Fibroblast of skin of back (primary cell): ENCODE measurements at regions not wholly inside any gene's neighbourhood (a gene's known extent, or its start where the extent isn't known, plus 50 kb on each side); places are given as distances from the start of the nearest gene placed in this dataset.
"Not testable (repeated sequence)": the region's sequence is repeated elsewhere in the genome, so short reads cannot be mapped to it uniquely, and the experiment has no call there.

Experiments used
- DNase-seq: peaks from one replicate; pipeline ENCODE4 v3.0.0-alpha.2; 2013

DNA sequence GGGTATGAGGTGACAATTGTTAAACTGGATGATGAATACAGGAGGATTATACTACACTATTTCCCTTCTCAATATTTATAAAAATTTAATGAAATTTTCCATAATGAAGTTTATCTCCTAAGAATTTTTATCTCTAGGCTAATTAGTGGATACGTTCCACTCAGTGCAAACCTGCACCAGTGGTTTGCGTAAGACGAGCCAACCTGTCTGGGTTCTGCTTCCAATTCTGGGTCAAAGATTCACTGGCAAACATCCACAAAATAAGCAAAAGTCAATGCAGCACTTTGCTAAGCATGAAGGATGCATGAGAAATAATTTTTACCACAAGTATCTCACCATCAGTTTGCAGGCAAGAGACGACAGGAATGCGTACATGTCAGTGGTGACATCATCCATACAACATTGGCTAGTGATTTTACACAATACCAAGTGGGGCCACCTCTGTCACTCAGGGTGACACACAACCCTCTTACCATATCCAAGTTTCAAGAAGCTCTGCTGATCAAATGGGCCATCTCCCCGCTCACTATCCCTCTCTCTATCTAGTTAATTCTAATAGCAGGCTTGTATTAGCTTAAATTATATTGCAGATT, 51.7 kb downstream of the FAM50B start:
- peak; percentile 73 for DNase-seq

DNA sequence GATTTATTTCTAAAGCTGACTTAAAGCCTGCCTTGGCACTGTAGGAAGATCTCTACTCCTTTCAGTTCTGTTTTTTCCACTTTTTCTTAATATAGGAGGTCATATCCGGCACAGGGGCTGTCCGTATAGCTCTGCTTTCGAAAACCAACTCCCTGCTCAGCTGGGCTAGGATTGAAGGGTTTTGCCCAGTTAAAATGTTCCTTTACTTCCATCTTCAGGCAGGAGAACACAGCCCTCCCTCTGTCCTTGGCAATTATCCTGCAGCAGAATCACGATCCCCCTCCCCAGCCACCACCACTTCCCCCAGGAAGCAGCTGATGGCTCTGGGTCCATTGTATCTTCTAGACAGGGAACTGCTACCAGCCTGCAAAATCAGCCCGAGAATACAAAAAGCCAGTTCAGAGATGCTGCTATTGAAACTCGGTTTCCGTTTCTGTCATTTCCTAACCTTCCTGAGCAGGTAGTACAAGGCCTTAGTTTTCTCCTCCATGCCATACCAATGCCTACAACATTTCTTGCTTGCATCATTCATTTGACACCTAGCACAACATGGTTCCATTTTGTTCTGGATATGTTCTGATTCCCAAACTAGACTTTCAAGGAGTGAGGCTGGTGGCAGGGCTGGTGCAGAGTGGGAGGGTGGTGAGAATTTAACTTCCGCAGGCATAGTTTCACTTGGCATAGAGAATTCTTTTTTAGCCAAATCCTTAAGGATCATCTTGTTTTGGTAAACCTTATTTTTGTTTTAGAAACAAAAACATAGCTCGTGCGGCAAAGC, 53.9 kb downstream of the FAM50B start:
- DNase-seq = no peak

DNA sequence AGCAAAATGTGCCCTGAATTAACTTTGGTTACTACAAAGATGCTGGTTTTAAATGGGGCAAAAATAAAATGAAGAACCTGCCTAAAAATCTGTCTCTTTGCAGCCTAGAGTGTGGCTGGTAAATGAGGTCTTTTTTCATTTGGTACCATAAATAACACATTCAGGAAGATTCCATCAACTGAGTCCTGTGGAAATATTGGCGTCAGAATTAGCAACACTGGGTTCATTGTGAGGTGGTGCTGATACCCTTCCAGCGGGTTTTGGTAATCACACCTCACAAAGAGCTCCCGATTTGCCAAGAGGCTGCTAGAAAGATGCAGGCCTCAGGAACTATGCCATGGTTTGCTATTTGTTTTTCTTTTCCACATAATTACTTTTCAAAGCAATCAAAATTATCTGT, 55.3 kb downstream of the FAM50B start:
- no peak for DNase-seq

DNA sequence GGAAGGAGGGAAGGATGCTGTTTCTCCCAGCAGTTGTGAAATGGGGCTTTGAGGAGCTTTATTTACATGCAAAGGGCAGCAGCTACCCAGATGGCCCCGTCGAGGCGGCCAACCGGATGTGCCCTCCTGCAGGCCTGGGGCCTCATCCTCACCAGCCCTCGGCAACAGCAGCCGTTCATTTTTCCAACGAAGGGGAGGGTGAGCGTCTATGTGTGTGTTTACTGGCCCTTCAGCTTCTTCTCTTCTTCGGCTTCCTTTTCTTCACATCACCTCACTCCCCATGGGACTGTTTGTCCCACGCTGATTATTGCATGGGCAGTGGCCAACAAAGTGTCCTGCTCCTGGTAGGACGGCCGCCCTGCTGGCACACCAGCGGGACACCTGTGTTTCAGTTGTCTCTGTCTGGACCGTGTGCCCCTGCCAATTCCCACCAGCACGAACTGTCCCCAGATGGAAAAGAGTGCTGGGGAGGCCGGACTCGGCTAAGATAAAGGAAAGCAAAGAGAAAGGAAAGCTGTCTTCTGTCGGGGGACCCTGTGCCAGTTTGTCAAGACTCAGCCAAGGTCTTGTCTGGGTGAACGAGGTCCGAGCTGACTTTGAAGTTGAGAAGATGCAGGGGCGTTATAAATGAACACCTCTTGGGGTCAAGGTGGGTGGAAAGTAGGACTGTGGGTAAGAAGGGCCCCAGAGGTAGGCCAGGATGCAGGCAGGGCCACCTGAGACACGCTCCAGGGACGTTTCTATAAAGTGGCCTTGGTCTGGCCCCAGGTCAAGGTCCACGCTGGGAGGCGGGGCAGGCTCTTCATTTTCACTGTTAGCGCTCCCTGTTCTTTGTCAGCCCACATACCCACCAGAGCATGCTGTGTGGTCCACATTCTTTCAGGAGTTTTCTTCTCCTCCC, 57.0 kb downstream of the FAM50B start:
- peak; percentile 18 for DNase-seq

DNA sequence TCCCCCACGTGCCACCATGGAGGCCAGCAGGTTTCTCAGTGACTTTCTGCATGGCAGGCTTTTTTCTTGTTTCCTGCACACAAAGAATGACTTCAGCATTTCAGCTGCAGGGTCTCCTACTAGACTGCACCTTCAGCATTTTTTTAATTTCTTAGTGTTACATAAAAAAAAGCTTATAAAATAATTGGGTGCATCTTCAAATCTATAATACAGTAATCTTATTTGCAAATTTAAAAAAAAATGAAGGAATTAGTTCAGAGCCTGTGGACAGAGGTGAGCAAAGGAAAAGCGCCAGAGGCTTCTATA, 57.6 kb downstream of the FAM50B start:
- DNase-seq = no peak

DNA sequence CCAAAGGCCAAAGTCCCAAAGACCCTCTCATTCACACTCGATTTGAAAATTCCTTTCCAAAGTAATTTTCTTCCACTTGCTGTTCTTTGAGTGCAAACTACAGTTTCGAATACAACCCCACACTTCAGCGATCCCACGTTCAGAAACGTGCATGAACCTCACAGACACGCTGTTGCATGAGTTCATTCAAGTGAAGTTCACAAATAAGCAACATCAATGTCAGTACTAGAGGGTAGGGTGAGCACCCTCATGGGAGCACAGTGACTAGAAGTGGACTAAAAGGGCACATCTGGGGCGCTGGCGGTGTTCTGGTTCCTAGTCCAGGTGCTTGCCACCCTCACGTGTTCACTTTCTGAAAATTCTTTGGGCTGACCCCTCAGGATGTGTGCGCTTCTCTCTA, 59.0 kb downstream of the FAM50B start:
- no peak for DNase-seq

DNA sequence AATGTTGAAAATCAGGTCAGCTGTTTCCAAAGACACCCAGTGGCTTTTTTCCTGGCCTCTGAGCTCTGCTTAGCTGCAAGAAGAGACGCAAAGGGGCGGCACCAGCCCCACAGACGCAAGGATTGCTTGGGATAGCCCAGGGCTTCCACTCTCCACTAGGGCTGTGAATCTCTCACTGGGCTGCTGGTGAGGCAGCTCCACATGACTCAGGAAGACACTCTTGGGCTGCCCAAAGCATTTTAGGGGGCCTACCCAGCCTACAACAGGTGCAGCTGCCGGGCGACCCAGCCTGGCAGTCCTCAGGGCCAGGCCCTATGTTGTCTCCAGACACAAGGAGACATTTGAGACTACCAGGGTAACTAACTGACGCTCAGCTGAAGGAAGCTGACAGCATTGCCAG, 59.8 kb downstream of the FAM50B start:
- DNase-seq = no peak

DNA sequence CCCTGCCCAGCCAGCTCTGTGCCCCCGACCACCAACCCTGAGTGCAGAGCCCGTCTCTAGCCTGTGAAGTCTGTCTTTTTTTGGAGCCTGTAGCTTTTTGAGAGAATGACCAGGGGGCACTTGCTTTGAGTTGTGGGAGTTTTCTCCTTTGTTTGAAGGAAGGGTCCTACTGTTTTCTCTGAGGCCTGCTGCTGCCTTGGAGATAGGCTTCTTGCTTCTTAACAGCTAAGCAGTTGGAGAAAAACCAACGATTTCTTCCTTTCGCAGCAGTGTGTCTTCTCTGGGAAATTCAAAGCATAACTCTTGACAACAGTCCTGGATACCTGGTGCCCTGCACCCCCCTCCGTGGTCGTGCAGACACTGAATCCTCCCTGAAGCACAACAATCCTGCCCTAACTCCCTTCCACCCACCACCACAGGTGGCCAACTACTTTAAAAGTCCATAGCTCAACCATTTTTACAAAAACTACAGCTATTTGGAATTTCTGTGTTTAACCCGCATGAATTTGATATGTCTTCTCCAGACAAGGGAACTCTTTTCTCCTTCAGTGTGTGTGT, 61.0 kb downstream of the FAM50B start:
- DNase-seq = no peak

DNA sequence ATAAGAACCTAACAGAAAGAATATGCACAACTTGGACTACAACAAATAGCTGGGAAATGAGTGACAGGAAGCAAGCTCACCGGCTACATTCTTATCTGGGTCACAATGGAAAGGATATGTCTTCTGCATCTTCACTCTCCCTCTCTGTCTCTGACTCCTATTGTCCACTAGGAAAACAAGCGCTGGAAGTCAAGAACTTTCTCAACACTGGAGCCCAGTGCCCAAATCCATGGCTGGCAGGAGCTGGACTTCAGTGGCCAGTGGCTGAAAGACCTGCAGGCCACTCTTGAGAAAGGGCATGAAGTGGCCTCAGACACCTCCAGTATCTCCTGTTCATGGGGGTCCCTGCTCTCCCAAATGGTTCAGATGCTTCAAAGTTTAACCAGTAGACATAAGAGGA, 62.0 kb downstream of the FAM50B start:
- peak; percentile 62 for DNase-seq

DNA sequence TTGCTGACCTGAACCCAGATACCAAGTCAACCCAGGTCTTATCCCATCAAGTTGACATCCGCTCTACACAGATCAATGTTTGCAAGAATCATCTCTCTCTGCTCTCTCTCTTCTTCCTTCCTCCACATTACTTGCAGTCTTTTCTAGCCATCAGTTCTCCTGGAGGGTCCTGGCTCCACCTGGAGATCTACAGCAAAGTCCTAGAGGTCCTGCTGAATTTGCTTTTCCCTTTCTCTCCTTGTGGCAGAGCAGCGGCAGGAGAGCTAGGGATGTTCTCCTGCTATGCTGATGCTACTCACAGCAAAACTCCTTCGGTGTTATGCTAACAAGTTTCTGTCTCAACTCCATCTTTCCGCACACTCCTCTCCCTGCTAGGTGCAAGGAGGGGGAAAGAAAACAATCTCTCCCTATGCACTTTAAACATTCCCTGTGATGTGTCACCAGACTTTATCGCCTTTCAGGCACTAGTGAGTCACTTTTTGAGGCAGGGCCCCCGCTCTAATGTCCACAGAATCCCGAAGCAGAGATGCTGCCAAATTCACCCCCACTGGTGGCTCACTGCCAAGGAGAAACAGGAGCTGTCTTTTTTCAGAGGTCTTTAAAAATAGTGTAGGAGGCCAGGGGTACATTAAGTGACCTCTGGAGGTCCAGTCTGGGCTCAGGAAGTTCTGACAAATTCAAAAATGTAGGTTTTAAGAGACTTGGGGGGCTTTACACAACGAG, 62.6 kb downstream of the FAM50B start:
- peak; percentile 98 for DNase-seq

DNA sequence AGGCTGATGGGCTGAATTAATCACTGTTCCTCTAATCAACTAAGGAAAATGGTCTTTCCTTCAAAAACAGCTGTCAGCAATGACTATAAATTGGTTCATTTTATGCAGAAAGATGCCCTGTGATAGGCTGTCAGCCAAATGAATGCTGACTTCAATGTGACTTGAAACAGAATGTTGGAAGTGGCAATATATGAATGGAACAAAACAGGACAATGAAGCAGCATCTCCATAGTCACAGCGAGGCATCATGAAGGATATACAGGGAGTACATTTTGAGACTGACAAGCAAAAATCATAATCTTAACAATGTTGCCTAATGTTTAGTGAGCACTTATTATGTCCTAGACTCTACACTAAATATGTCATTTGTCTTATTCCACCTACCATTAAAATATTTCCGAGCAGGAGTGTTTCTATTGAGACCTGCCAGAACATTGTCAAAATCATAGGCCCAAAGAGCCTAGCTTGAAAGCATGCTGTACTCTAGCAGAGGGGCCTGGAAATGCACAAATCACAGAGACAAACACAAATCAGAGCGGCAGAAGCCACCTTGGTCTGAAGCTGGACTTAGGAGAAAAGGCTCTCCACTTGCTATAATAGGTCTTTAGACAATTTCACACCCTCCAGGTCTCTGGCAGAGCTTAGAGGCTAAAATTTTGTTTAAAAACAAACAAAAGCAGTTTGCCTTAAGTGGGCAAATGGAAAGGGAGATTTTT, 63.3 kb downstream of the FAM50B start:
- no peak for DNase-seq

DNA sequence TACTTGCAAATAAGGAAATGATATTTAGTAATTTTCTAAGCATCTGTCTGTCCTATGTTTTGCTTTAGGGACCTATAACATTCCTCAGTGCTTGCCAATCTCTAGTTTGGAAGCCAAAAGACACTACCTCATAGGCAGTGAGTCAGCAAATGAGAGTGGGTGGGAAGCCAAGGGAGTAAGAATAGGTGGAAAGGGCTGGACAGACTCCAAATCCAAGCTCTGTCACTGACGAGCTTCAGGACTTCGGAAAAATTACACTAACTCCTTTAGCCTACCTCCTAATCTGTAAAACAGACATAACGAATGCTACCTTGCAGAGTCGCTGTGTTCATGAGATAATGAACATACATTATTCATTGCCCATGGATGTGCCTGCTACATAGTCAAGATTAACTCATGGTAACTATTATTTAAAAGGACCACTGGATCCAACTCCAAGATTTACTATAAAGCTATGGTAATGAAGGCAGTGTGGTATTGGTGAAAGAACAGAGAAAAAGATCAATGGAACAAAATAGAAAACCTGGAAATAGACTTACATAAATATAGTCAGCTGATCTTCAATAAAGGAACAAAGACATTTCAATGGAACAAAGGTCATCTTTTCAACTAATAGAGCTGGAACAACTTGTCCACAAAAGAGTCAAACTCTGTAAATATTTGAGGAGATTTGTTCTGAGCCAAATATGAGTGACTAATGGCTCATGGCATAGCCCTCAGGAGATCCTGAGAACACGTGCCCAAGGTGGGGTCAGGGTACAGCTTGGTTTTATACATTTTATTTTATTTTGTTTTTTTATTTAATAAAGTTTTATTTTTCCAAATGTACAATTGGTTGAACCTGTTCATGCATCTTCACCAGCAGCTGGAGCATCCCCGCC, 64.1 kb downstream of the FAM50B start:
- DNase-seq = peak; percentile 99

DNA sequence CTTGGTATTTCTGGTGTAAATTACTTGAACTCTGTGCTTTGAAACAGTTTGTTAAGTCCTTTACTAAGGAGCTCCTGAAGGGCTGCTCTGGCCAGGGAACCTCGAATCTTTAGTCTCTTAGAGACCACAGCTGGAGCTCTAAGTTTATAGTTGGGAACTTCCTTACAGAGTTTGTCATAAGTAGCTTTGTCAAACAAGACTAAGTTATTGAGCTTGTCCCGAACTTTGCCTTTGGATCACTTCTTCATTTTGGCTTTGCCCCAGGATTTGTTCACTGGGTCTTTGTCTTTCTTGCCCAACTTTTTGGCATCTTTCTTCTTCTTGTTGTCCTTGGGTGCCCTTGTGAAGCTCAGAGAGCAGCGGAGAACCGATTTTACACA, 64.8 kb downstream of the FAM50B start:
- no peak for DNase-seq

DNA sequence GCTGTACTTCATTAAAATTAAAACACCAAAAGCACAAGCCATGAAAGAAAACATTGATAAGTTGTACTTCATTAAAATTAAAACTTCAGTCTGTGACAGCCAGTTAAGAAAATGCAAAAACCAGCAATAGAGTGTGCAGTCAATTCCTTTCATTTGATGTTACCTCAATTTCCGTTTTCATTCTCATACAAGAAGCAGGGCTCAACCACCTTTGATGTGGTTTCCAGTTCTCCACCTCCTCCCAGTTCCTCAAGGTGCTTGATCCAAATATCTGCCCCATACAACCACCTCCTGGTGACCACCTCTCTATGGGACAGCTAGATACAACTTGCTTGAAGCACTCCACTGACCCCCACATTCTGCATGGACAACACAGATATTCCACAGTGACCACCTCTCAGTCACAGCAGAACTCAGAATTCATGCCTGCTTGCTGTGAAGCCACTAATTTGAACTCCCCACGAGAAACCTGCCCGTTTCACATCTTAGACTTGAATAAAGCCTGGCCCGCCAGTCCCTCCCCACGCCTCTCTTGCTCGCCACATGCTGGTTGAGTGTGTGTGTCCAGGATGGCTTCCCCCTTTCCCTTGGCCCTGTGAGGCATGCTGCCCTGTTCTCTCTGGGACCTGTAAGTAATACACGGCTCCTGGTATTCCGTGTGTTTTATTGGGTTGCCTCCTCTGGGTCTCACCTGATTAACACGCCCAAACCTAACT, 66.1 kb downstream of the FAM50B start:
- no peak for DNase-seq

DNA sequence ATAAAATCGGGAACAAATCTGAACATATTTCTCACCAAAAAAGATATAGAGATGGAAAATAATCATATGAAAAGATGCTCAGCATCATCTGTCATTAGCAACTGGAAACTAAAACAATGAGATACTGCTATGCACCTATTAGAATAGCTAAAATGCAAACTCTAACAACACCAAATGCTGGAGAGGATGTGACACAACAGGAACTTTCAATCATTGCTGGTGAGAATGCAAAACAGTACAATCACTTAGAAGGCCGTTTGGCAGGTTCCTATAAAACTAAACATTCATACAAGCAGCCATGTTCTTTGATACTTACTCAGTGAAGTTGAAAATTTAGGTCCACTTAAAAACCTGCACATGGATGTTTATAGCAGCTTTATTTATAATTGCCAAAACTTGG, 67.0 kb downstream of the FAM50B start:
- no peak for DNase-seq

DNA sequence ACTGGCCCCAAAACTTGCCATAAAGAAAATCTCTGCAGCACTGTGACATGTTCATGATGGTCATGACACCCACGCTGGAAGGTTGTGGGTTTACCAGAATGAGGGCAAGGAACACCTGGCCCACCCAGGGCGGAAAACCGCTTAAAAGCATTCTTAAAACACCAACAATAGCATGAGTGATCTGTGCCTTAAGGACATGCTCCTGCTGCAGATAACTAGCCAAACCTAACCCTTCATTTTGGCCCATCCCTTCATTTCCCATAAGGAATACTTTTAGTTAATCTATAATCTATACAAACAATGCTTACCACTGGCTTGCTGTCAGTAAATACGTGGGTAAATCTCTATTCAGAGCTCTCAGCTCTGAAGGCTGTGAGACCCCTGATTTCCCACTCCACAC, 67.6 kb downstream of the FAM50B start:
- not testable (repeated sequence) for DNase-seq

DNA sequence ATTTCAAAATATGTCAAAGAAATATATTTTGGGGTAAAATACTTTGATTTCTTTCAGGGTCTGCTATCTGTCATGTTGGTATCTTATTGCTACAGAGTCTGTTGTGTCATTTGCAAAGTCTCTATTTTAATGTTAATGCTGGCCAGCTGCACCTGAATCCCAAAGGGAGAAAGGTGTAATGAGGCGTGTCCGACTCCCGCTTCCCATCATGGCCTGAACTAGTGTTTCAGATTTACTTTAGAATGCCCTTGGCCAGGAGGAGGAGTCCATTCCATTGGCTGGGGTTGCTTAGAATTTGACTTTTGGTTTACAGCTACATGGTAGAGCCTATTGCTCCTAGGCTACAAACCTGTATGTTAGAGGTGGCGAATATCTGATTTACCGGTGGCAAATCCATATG, 69.3 kb downstream of the FAM50B start:
- no peak for DNase-seq

DNA sequence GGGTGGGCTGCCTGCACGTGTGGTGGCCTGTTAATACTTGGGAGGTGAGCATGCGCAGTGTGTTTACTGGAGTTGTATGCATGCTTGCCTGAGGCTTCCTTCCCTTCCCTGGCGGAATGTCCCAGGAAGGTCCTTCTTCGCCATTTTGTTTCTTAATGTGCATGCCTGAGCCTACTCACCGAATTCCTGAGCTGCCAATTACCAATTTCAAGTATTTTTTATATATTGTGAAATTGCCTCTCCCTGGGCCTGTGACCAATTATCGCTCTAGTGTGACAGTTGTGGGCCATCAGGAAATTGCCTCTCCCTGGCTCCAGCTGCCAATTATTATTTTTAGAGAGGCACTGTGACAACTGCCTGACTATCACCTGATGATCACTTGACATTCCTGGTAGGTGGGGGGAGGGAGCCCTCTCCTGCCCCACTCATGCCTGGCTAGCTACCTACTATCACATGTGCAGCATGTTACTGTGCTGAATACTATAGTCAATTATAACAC, 70.0 kb downstream of the FAM50B start:
- peak; percentile 90 for DNase-seq

DNA sequence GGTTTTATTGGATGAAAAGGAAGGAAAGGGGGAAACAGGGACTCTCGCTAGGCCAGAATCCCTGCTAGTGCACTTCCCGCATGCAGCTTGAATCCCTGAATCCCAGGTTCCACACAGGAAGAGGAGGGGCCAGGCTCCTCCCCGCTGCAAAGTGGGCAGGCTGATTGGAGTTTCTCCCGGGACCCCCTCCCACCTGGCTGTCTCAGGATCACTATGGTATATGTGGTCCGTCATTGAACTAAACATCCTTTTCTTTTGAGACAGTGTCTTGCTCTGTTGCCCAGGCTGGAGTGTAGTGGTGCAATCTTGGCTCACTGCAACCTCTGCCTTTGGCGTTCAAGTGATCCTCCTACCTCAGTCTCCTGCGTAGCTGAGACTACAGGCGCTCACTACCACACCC, 70.7 kb downstream of the FAM50B start:
- no peak for DNase-seq

DNA sequence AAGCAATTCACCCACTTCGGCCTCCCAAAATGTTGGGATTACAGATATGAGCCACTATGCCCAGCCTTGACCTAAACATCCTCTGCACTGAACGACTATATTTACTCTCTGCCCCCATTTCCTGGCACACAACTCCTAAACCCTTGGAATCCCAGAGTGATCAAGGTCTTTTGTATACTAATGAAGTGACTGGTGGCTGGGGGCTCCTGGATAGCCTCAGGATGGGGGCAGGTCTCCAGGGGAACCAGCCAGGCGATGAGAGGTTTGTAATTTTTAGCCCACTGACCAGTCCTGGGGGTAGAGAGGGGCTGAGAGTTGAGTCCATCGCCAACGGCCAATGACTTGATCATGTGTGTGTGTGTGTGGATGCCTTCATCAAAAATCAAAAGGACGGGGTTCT, 71.1 kb downstream of the FAM50B start:
- DNase-seq = no peak
